SIG-M5 treated with dmso at 0.1 percent for 504 hours (cell line): ENCODE measurements at regions not wholly inside any gene's neighbourhood (a gene's known extent, or its start where the extent isn't known, plus 50 kb on each side); places are given as distances from the start of the nearest gene placed in this dataset.
"Not testable (repeated sequence)": the region's sequence is repeated elsewhere in the genome, so short reads cannot be mapped to it uniquely, and the experiment has no call there.

Experiments
- DNase-seq: peaks from one replicate; lab custom pipeline; 2025; ENCODE audit not compliant: unreplicated experiment; lab: John Stamatoyannopoulos, UW

DNA sequence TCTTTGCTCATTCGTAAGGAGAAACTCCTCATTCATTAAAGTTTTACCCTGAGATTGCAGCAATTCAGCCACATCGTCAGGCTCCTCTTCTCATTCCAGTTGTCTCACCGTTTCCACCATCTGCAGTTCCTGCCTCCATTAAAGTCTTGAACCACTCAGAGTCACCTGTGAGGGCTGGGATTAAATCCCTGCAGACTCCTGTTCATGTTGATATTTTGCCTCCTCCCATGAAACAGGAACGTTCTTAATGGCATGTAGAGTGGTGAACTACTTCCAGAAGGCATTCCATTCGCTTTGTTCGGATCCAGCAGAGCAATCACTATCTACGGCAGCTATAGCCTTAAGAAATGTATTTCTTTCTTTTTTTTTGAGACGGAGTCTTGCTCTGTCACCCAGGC, 96.5 kb upstream of the FAM20C start:
- DNase-seq = no peak

DNA sequence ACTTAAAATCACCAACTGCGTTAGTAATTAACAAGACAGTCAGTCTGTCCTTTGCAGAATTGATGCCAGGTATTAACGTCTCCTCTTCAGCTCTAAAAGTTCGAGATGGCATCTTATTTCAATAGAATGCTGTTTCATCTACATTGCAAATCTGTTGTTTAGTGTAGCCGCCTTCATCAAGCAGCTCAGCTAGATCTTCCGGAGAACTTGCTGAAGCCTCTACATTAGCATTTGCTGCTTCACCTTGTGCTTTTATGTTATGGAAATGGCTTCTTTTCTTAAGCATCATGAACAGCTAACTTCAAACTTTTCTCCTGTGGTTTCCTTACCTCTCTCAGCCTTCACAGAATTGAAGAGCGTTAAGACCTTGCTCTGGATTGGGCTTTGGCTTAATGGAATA, 95.5 kb upstream of the FAM20C start:
- no peak for DNase-seq

DNA sequence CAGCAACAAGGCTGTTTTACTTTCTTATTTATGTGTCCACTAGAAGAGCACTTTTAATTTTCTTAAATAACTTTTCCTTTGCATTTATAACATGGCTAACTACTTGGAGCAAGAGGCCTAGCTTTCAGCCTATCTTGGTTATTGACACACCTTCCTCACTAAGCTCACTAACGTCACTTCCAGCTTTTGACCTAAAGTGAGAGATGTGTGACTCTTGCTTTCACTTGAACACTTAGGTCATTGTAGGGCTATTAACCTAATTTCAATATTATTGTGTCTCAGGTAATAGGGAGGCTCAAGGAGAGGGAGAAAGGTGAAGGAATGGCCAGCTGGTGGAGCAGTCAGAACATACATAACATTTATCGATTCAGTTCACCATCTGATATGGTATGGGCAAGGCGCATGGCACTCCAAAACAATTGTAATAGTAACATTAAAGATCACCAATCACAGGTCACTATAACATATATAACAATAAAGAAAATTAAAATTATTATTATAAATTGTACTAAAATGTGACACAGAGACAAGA, 95.0 kb upstream of the FAM20C start:
- DNase-seq = no peak

DNA sequence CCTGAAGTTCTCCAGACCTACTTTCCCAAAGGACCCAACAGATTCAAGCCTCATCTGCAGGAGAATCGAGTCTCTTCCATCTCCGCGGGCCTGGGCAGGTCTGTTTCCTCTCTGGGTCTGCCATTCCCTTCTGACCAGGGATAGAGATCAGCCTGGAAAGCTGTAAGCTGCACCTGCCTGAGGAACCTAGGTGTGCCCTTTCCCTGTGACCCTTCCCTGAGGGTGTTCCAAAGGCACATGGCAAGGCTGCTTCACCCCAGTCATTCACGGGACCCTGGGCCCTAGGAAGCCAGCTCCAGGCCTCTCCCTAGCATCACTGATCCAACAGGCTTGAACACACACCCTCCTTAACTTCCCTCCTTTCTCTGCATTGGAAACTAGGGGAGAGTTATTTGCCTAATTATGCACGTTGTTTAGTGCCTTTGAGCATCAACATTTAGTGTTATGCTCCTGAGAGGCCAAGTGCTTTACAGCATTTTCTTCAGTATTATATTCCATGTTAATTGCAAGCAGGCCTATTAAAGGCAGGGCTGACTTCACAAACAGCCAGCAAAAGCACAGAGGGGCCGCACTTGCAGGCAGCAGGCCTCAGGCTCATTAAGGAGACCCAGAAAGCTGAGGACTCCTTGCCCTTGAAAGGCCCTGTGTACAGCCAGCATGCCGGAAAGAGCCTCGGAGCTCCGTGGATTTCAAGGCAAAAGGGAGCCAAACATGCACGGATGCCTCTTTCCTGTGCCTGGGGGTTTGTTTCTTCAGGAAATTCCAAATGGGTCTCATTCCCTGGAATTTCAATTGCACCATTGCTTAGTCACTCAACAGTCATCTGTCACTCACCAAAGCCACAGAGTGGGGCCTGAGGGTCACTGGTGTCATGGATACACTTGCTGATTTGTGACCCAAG, 91.0 kb upstream of the FAM20C start:
- DNase-seq = no peak

DNA sequence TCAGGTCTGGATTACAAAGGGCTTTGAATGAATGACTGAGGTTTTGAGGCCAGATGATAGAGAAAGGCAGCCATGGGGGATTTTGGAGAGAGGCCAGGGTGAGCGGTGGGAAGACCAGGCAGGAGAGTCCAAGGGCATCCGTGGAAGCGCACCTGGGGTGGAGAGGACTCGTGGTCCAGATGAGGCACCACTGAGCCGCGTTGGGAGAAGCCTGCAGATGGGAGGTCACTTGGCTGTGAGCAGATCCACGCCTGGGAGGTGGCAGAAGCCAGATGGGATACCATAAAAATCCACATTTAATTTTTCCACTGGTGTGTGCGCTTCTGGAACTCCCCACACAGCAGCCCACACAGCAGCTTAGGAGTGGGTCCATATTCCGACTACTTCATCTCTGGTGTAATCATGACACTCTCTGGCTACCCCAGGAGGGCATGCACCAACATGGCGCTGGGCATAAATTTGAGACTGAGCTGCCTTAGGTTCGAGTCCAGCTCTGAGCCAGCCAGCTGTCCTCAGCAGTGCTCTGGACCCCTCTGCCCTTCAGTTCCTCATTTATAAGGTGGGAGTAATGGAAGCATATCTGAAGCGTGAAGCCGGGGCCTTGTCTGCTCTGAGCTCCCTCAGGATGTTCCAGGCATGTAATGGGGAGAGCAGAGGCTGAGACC, 90.2 kb upstream of the FAM20C start:
- DNase-seq = no peak

DNA sequence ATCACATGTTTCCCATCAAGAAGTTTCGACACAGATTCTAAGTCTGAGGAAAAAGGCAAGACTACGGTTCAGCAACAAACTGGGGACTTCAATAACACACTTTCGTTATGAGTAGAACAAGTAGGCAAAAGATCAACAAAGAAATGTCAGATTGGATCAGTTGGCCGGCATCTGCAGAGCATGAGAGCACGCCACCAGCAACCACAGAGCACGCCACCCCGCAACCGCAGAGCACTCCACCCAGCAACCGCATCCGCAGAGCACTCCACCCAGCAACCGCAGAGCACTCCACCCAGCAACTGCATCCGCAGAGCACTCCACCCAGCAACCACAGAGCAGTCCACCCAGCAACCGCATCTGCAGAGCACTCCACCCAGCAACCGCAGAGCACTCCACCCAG, 89.7 kb upstream of the FAM20C start:
- DNase-seq = no peak

DNA sequence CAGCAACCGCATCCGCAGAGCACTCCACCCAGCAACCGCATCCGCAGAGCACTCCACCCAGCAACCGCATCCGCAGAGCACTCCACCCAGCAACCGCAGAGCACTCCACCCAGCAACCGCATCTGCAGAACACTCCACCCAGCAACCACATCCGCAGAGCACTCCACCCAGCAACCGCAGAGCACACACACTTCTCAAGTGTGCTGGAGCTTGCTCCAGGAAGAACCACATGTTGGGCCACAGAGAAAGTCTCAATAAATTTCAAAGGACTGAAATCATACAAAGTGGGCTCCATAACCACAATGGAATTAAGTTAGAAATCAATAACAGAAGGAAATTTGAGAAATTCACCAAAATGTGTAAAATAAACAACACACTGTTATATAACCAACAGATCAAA, 88.4 kb upstream of the FAM20C start:
- DNase-seq = not testable (repeated sequence)

DNA sequence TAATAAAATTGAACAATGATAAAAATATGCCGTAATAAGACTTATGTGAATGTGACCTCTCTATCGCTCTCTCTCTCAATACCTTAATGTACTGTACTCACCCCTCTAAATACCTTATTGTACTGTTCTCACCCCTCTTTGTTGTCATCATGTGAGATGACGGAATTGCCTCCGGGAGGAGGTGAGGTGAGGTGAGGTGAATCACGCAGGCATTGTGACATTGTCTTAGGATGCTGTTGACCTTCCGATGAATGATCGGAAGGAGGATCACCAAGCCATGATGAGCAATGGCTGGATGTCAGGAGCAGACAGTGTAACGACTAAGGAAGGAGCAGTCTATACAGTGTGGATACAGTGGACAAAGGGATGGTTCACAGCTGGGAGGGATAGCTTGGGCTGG, 87.4 kb upstream of the FAM20C start:
- DNase-seq = no peak

DNA sequence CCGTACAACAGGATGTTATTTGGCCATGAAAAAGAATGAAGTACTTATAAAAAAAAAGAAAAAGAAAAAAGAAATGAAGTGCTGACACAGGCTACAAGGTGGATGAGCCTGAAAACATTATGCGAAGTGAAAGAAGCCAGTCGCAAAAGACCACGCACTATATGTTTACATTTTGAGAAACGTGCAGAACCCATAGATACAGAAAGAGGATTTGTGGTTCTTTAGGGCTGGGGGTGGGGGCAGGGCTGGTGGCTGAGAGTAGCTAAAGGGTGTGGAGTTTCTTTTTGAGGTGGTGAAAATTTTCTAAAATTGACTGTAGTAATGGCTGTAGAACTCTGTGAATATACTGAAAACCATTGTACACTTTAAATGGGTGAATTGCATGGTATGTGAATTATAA, 86.0 kb upstream of the FAM20C start:
- no peak for DNase-seq

DNA sequence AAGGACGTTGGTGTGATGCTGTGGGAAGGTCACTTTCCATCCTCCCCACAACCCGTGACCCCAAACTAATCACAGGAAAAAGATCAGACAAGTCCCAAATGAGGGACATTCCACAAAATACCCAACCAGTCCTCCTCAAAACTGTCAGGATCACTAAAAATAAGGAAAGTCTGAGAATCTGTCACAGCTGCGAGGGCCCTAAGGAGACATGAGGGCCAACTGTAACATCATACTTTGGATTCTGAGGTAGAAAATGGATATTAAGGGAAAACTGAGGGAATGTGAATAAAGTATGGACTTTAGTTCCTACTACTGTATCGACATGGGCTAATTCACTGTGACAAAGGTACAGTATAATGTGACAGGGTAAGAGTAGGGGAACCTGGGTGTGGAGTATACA, 85.1 kb upstream of the FAM20C start:
- DNase-seq = no peak

DNA sequence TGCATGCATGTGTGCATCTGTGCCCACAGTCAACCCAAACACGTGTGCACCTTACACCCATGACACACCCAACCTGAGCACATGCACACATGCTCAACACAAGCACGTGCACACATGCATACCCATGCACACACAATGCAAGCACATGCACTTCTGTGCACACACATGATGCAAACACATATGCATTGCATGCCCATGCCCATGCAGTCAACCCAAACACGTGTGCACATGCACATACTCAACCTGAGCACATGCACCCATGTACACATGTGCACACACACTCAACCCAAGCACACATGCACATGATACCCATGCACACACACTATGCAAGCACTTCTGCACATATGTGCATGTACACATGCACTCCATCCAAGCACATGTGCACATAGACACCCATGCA, 84.5 kb upstream of the FAM20C start:
- DNase-seq = no peak

DNA sequence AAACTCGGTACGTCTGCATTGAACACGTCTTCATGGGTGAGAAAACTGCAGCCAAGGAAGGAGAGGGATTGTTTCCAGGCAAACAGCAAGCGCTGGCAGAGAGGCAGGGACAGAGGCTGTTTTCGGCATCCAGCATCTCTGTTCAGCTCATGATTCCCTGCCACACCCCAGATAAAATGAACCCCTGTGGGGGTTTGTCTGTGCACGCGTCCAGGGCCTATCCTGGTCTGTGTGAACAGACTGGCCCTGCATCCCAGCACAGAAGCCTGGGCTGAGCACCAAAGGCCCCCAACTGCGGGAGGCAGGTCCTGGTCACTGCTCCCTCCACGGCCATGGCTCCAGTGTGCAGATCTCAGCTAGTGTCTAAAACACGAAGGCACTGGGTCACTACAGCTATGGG, 83.3 kb upstream of the FAM20C start:
- DNase-seq = no peak

DNA sequence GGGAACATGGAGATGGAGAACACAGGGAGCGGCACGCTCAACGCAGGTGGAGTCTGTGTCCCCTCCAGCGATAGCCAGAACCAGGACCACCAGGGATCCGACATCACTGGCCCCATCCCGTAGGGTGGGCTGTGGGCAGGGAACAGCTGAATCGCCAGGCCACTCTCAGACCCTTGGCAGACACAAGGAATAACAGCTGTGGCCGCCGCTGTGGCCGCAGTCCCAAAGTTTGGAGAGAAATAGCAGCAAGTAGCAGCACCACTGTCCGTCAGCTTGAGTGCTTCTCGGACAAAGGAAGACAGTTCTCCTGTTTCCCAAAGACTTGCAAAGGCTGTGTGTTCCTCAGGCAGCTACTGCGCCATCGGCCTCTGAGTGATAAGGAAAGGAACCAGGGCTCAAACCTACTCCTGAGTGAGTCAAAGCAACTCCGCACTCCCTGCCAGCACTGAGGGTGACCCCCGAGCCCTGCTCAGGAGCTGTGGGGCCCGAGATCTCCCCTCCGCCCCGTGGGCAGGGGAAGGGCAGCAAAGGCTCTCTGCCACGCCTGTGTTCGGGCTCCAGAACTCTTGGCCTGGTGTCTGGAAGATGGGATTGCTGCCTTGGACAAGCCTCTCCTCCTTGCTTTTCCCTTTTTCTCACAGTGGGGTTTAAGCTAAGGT, 82.3 kb upstream of the FAM20C start:
- DNase-seq = no peak

DNA sequence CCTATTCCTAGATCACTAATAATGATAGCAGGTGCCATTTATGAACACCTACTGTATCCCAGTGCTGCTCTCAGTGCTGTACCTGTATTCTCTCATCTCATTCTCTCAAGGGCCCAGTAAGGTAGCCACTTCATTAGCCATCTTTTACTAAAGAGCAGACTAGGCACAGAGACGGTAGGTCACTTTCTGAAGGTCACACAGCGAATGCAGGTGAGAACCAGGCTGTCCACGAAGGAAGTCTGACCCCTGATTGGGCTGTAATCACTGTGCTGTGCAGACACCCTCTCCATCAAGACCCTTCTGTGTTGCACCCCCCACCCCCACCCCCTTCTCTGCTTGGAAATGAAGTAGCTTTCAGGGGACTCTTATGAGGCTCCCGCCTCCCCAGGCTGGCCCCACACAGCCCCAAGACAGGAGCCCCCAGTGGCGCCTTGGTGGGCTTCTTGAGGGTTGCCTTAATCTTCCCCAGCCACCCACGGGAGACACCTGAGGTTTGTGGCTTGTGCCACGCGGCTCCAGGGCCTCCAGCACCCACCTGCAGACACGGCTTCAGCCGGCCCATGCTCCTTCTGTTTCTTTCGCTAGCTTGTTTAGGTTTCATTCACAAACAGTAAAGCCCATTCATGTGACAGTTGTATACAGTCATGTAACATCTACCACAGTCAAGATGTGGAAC, 81.7 kb upstream of the FAM20C start:
- DNase-seq = no peak

DNA sequence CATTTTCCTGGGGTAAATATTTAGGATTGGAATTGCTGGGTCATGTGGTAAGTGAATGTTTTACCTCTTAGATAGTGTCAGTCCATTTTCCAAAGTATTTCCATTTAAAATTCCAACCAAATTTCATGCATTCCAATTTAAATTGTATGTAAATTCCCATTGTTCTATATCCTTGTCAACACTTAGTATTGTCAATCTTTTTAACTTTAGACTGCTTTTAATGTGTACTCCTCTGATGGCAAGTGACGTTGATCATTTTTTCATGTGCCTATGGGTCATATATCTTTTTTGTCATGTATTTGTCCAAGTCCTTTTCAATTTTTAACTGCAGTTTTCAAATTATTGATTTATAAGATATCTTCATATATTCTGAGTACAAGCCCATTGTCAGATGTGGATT, 80.8 kb upstream of the FAM20C start:
- no peak for DNase-seq

DNA sequence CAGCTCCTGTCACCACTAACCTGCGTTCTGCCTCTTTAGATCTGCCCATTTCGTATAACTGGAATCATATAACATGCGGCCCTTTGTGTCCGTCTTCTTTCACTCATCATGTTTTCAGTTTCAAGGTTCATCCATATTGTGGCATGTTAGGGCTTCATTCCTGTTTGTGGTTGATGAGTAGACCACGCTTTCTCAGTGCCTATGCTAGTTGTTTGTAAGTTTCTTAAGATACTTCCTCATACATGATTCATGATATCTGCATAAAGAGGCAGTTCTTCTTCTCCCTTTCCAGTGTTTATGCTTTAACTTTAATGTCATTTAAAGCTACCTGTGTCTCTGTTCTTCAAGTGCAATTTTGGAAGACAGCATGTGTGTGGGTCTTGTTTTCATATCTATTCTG, 79.5 kb upstream of the FAM20C start:
- peak; percentile 91 for DNase-seq

DNA sequence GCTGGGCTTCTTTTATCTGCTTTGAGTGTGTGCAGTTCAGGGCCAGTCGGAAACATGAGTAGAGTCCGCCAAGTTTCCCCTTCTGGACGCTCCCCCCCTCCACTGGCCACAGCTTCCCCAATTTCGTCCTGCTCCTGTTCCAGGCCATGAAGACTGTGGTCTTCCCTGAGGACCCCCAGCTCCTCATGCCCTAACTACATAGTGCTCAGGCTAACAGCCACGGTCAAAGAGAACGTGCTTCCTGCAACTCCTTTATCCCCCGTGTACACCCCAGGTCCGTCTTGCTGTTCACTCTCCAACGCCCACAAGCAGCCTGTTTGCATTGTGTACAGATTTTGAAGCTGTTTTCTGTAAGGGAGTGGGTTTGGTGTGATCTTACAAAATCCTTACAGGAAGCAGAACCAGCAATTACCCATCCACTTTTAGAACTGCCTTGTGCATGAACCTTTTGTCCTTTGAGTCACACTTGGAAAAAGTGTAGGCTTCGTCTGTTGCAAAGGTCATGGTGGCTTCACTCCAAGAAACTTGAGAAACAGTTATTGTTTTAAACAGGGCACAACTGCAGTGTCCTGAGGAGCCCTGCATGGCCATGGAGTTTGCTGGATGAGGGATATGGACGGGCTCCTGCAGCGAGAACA, 77.0 kb upstream of the FAM20C start:
- DNase-seq = peak; percentile 98

DNA sequence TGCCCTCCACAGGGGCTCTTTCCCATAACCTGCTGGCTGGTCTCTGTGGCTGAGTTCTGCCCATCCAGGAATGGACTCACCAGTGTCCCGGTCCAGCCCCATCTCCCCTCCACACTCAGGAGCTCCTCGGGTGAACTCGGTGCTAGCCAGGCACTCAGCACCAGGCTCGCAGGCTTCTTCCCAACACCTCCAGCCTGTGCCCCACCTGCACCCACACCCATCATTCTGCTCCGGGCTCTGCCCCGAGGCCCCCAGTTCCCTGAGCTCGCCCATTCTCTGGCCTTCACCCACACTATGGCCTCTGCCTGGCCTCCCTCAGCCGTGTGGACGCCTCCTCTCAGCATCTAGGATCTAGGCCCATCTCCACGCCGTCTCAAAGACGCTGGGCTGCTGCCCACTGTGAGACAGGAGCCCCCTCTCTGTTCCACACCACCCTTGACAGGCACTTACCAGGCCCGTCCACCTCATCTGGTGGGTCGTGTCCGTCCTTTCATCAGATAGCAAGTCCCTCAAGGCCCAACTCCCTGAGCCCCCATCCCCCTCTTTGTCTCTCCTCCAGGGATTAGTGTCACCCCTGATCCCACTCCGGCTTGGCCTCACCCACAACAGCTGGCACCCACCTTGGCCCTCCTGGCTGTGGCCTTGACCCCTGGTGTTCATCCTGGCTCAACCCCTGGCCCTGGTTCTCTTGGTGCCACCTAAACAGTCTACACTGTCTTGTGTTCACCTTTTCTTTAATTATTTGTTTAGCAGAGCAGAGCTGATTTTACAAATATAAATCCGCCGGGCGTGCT, 76.0 kb upstream of the FAM20C start:
- no peak for DNase-seq

DNA sequence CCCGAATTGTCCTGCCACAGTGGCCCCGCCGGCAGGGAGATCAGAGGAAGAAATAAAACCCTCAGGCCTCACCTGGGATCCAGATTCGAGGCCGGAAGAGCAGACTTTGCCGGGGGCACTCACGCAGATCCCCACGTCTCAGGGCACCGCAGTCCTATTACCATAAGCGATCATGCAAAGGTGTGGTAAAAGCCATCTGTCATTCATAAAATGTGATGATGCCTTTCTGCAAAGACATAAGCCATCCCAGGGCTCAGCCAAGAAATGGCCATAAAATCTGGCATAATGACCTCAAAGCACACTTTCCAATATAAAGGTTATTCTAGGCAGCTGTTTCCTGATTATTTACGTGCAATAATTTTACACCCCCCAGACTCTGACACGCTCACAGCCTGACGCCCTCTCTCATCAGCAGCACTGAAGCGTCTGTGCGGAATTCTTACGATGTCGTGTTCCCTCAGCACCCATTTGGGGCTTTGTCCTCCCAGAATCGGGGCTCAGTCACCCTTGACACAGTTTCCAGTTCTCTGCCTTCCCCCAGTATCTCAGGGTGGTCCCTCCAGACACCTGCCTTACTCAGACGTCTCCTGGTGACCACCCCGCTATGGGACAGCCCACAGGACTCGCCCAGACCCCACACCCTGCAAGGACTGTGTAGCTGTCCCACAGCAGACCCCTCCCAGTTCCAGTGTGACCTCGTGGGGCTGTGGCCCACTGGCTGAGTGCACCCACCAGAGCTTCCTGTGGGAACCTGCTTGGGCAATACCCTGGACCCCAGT, 74.3 kb upstream of the FAM20C start:
- no peak for DNase-seq
